ENCODE measurements at regions not wholly inside any gene's neighbourhood (a gene's known extent, or its start where the extent isn't known, plus 50 kb on each side); places are given as distances from the start of the nearest gene placed in this dataset.

DNA sequence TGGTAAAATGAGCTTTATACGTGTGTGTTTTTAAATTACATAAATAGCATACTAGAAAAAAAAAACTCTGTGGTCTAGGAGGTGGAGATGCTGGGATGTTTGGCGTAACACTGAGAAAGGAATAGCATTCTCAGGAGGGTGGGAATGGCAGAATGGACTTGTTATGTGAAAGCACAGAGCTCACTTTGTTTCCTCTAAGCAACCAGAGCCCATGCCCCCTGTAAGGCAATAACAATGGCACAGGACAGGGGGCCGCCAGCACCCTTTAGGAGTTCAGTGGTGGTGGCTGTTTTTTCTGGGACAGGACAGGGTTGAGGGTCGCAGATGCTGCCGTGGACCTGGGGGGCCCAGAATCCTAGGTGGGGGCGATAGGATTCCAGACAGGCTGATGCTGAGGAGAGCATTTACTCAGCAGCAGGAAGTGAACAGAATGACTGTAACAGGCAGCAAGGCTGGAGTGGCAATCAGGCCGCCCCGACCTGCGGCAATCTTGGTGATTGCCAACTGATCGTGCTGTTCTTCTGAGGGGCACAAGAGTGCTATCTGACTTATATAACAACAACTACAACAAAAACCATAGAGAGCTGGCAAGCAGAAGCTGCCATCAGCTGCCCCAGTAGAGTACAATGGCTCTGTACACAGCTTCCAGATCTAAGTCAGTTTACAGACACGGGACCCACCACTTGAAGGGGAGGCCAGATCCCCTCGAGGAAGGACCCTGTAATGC lies 160.4 kb downstream of the UACA start:
- H3K27ac ChIP-seq (ENCODE audit: low read depth in 1 of 2, low read length in 1 of 2): no peak overlapping the region

DNA sequence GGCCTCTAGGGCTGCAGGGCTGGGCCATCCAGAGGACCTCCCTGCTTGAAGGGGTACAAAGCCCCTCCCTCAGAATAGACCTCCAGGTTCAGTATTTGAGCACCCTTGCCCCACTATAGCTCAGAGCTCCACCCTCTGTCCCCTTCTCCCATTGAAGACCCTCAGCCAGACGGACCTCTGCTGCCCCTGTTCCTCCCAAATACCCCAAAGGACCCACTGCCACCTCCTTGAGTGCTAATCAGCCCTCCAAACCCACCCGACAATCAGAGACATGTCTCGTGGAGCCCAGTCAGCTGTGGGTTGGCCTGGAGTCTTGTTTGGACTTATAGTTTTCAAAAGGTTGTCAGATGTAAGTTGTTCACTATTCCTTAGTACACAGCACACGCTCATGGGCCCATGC lies 161.1 kb downstream of the UACA start:
- 94% methylated on average over 4 of the region's 4 CpGs for WGBS
- H3K27me3 ChIP-seq (ENCODE audit: control insufficient read depth in 2 of 2, insufficient read depth in 1 of 2, low read length in 1 of 2): no peaks in the 10 kb centered on the region
- no peak overlapping the region for H3K4me3 ChIP-seq (ENCODE audit: low read length in 2 of 2)
- H3K36me3 ChIP-seq (ENCODE audit: control insufficient read depth in 2 of 2, insufficient read depth in 2 of 2, low read length in 1 of 2): no peaks in the 10 kb centered on the region
- H3K27ac ChIP-seq (ENCODE audit: low read depth in 1 of 2, low read length in 1 of 2): no peak overlapping the region
- no peak for DNase-seq (ENCODE audit: low read depth in 6 of 9, low spot score in 9 of 9)
- H3K9me3 ChIP-seq (ENCODE audit: control insufficient read depth in 2 of 2, insufficient read depth in 1 of 2, low read length in 1 of 2): no peaks in the 10 kb centered on the region
- peaks cover 0 to 16% of the 10 kb centered on the region in 2 donors for H3K4me1 ChIP-seq (ENCODE audit: control insufficient read depth in 2 of 2, insufficient read depth in 2 of 2, low read length in 2 of 2)

More for the DNA sequence above, 160.4 kb downstream of the UACA start:
- 91% methylated on average over 12 of the region's 12 CpGs for WGBS
- H3K36me3 ChIP-seq (ENCODE audit: control insufficient read depth in 2 of 2, insufficient read depth in 2 of 2, low read length in 1 of 2): no peaks in the 10 kb centered on the region
- no peaks in the 10 kb centered on the region for H3K27me3 ChIP-seq (ENCODE audit: control insufficient read depth in 2 of 2, insufficient read depth in 1 of 2, low read length in 1 of 2)
- no peak for DNase-seq (ENCODE audit: low read depth in 6 of 9, low spot score in 9 of 9)
- H3K9me3 ChIP-seq (ENCODE audit: control insufficient read depth in 2 of 2, insufficient read depth in 1 of 2, low read length in 1 of 2): no peaks in the 10 kb centered on the region
- no peak overlapping the region for H3K4me3 ChIP-seq (ENCODE audit: low read length in 2 of 2)
- H3K4me1 ChIP-seq (ENCODE audit: control insufficient read depth in 2 of 2, insufficient read depth in 2 of 2, low read length in 2 of 2): peaks cover 0 to 16% of the 10 kb centered on the region in 2 donors

DNA sequence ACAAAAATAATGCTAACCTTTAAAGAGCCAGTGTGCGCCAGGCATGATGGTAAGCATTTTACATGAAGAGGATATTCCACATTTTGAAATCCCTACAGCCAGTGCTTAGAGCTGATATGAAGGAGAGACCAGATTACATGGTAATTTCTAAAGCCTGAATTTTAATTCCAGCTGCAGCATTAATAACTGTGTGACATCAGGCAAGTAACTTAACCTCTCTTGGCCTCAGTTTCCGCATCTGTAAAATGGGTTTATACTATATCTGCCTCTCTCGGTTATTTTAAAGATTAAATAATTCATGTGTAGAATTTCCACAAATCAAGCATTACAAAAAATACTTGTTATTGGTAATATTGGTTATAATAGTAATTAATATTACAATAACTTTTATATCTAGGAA lies 165.4 kb downstream of the UACA start:
- no peak for DNase-seq (ENCODE audit: low read depth in 6 of 9, low spot score in 9 of 9)
- no peaks in the 10 kb centered on the region for H3K36me3 ChIP-seq (ENCODE audit: control insufficient read depth in 2 of 2, insufficient read depth in 2 of 2, low read length in 1 of 2)
- H3K27me3 ChIP-seq (ENCODE audit: control insufficient read depth in 2 of 2, insufficient read depth in 1 of 2, low read length in 1 of 2): no peaks in the 10 kb centered on the region
- no peaks in the 10 kb centered on the region for H3K9me3 ChIP-seq (ENCODE audit: control insufficient read depth in 2 of 2, insufficient read depth in 1 of 2, low read length in 1 of 2)
- peaks cover 0 to 4% of the 10 kb centered on the region in 2 donors for H3K4me1 ChIP-seq (ENCODE audit: control insufficient read depth in 2 of 2, insufficient read depth in 2 of 2, low read length in 2 of 2)
- H3K4me3 ChIP-seq (ENCODE audit: low read length in 2 of 2): no peak overlapping the region
- H3K27ac ChIP-seq (ENCODE audit: low read depth in 1 of 2, low read length in 1 of 2): no peak overlapping the region
- WGBS: 98% methylated on average over 3 of the region's 3 CpGs

DNA sequence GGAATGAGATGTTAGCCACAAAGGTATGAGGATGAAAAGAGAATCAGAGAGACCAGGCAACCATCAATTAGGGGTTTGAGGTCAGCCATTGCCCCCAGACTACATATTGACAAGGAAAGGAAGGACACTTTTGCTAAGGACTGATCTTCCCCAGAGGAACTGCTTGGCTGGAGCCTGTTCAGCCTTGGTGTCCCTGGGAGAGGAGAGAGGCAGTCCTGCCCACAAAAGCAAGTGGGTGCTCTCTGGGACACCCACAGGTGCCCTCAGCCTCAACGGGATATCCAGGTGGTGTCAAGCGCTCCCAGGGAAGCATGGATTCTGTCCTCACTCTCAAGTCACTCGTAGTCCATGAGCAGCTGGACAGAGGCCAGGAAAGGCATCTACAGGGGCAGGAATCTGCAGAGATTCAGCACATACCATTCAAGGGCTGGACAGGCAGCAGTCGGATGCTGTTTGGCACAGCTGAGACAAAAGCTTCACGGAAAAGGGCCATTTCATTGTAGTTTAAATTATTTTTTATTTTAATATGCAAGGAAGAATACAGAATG lies 166.2 kb downstream of the UACA start:
- Histone ChIP-seq H3K4me3 (ENCODE audit: low read length in 2 of 2) (no peak overlapping the region), H3K4me1 (ENCODE audit: control insufficient read depth in 2 of 2, insufficient read depth in 2 of 2, low read length in 2 of 2) (peaks cover 0 to 4% of the 10 kb centered on the region in 2 donors), H3K9me3 (ENCODE audit: control insufficient read depth in 2 of 2, insufficient read depth in 1 of 2, low read length in 1 of 2) (no peaks in the 10 kb centered on the region), H3K27me3 (ENCODE audit: control insufficient read depth in 2 of 2, insufficient read depth in 1 of 2, low read length in 1 of 2) (no peaks in the 10 kb centered on the region), H3K27ac (ENCODE audit: low read depth in 1 of 2, low read length in 1 of 2) (no peak overlapping the region), H3K36me3 (ENCODE audit: control insufficient read depth in 2 of 2, insufficient read depth in 2 of 2, low read length in 1 of 2) (no peaks in the 10 kb centered on the region)
- WGBS: 95% methylated on average over 5 of the region's 5 CpGs
- DNase-seq (ENCODE audit: low read depth in 6 of 9, low spot score in 9 of 9): no peak

DNA sequence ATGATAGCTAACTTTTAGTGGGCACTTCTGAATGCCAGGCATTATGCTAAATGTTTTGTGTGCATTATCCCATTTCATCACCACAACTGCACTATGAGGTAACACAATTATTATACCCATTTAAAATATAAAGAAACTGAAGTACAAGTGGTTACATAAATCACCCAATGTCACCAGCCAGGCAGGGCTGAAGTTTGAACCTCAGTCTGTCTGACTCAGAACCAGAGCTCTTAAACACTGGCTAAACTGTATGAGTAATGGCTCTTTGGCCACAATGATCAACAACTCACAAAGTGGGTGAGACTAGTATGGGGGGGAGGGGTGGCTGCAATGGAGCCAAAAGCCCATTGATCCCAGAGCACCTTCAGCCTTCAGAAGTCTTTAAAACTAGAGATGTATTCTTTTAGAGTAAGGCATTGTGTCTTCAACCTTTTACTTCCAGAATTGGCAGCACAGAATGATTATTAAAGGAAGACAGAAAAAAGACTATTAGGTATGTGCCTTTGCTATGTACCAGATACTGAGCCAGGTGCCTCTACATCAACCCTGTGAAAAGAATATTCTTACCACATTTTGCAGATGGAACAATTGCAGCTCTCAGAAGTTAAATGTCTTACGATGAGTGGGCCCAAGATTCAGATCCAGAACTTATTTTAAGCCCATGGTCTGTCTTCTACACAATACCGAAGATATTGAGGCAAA lies 166.9 kb downstream of the UACA start:
- H3K9me3 ChIP-seq (ENCODE audit: control insufficient read depth in 2 of 2, insufficient read depth in 1 of 2, low read length in 1 of 2): no peaks in the 10 kb centered on the region
- DNase-seq (ENCODE audit: low read depth in 6 of 9, low spot score in 9 of 9): no peak
- 97% methylated on average over 2 of the region's 2 CpGs for WGBS

DNA sequence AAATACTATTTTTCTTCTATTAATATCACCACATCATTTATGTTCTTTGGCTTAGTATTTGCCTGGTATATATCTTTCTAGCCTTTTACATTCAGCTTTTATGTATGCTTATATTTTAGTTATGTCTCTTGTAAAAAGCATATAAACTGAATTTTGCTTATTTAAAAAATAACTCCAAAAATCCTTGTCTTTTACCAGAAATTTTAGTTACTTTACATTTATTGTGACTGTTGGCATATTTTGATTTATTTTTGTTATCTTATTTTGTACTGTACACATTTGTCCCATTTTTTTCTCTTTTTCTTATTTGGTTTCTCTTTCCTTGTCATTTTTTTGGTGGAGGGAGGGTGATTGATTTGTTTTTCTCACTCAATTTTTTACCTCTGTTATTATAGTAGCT lies 169.6 kb downstream of the UACA start:
- Histone ChIP-seq H3K9me3 (ENCODE audit: control insufficient read depth in 2 of 2, insufficient read depth in 1 of 2, low read length in 1 of 2) (no peaks in the 10 kb centered on the region), H3K4me1 (ENCODE audit: control insufficient read depth in 2 of 2, insufficient read depth in 2 of 2, low read length in 2 of 2) (no peaks in the 10 kb centered on the region), H3K27me3 (ENCODE audit: control insufficient read depth in 2 of 2, insufficient read depth in 1 of 2, low read length in 1 of 2) (no peaks in the 10 kb centered on the region), H3K4me3 (ENCODE audit: low read length in 2 of 2) (no peak overlapping the region), H3K27ac (ENCODE audit: low read depth in 1 of 2, low read length in 1 of 2) (no peak overlapping the region), H3K36me3 (ENCODE audit: control insufficient read depth in 2 of 2, insufficient read depth in 2 of 2, low read length in 1 of 2) (no peaks in the 10 kb centered on the region)
- no peak for DNase-seq (ENCODE audit: low read depth in 6 of 9, low spot score in 9 of 9)

More for the DNA sequence above, 166.9 kb downstream of the UACA start:
- Histone ChIP-seq H3K4me1 (ENCODE audit: control insufficient read depth in 2 of 2, insufficient read depth in 2 of 2, low read length in 2 of 2) (peaks cover 0 to 2% of the 10 kb centered on the region in 2 donors), H3K4me3 (ENCODE audit: low read length in 2 of 2) (no peak overlapping the region), H3K36me3 (ENCODE audit: control insufficient read depth in 2 of 2, insufficient read depth in 2 of 2, low read length in 1 of 2) (no peaks in the 10 kb centered on the region), H3K27me3 (ENCODE audit: control insufficient read depth in 2 of 2, insufficient read depth in 1 of 2, low read length in 1 of 2) (no peaks in the 10 kb centered on the region), H3K27ac (ENCODE audit: low read depth in 1 of 2, low read length in 1 of 2) (no peak overlapping the region)

DNA sequence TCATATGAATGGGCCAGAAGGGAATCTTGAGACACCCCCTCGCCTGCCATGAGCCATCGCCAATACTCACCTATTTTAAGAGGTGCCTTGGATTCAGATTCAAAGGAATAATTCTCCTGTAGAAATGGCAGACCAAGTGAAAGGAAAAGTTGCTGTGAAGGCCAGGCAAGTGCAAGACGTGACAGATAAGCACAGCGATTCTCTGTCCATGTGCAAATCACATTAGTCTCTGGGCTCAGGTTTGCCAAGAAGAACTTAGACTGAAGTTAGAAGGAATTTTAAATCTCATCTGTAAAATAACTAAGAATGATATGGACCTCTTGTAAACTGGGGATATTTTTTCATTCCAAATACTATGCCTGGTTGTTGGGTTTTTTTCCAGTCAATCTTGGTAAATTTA lies 173.6 kb downstream of the UACA start:
- 73% methylated on average over 4 of the region's 4 CpGs for WGBS
- H3K27me3 ChIP-seq (ENCODE audit: control insufficient read depth in 2 of 2, insufficient read depth in 1 of 2, low read length in 1 of 2): peaks cover 3 to 16% of the 10 kb centered on the region in 2 donors
- no peaks in the 10 kb centered on the region for H3K36me3 ChIP-seq (ENCODE audit: control insufficient read depth in 2 of 2, insufficient read depth in 2 of 2, low read length in 1 of 2)
- H3K9me3 ChIP-seq (ENCODE audit: control insufficient read depth in 2 of 2, insufficient read depth in 1 of 2, low read length in 1 of 2): peaks cover 0 to 6% of the 10 kb centered on the region in 2 donors
- H3K4me3 ChIP-seq (ENCODE audit: low read length in 2 of 2): no peak overlapping the region
- no peak for DNase-seq (ENCODE audit: low read depth in 6 of 9, low spot score in 9 of 9)
- H3K4me1 ChIP-seq (ENCODE audit: control insufficient read depth in 2 of 2, insufficient read depth in 2 of 2, low read length in 2 of 2): peaks cover 0 to 9% of the 10 kb centered on the region in 2 donors
- H3K27ac ChIP-seq (ENCODE audit: low read depth in 1 of 2, low read length in 1 of 2): no peak overlapping the region

DNA sequence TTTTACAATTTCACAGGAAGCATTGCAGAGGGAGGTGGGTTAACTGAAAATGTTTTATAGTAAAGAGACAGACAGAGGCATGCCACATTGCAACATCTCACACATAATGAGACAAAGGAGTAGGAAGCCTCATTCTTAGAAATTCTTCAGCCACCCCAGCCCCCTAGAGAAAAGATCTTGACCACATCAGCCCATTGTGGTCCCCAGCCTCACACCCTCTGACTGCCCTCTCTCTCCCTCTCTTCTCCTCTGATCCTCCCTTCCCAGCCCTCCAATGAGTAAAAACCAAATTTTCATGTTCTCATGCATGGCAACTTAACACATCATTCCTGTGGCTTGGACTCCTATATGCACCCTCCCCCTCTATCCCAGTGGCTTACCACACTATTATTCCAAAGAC lies 174.1 kb downstream of the UACA start:
- Histone ChIP-seq H3K27me3 (ENCODE audit: control insufficient read depth in 2 of 2, insufficient read depth in 1 of 2, low read length in 1 of 2) (peaks cover 3 to 21% of the 10 kb centered on the region in 2 donors), H3K9me3 (ENCODE audit: control insufficient read depth in 2 of 2, insufficient read depth in 1 of 2, low read length in 1 of 2) (peaks cover 0 to 6% of the 10 kb centered on the region in 2 donors), H3K36me3 (ENCODE audit: control insufficient read depth in 2 of 2, insufficient read depth in 2 of 2, low read length in 1 of 2) (no peaks in the 10 kb centered on the region), H3K4me3 (ENCODE audit: low read length in 2 of 2) (no peak overlapping the region), H3K4me1 (ENCODE audit: control insufficient read depth in 2 of 2, insufficient read depth in 2 of 2, low read length in 2 of 2) (peaks cover 0 to 11% of the 10 kb centered on the region in 2 donors), H3K27ac (ENCODE audit: low read depth in 1 of 2, low read length in 1 of 2) (no peak overlapping the region)
- no peak for DNase-seq (ENCODE audit: low read depth in 6 of 9, low spot score in 9 of 9)

DNA sequence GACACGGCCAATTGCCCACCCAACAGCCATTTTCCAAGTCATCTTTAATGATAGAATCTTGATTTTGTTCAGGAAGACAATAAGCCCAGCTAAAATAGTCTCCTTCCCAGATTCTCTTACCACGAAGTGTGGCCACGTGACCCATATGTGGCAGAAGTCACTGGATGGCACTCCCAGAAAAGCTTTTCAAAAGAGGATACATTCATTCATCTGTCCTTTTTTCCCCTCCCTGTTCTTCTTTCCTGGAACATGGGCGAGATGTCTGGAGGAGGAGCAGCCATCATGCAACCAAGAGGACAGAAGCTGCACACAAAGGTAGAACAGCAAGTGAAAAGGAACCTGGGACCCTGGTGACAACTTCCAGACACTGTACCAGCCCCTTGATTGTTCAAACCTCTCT lies 174.7 kb downstream of the UACA start:
- 97% methylated on average over 4 of the region's 4 CpGs for WGBS
- no peaks in the 10 kb centered on the region for H3K36me3 ChIP-seq (ENCODE audit: control insufficient read depth in 2 of 2, insufficient read depth in 2 of 2, low read length in 1 of 2)
- no peak overlapping the region for H3K27ac ChIP-seq (ENCODE audit: low read depth in 1 of 2, low read length in 1 of 2)
- no peak overlapping the region for H3K4me3 ChIP-seq (ENCODE audit: low read length in 2 of 2)
- H3K9me3 ChIP-seq (ENCODE audit: control insufficient read depth in 2 of 2, insufficient read depth in 1 of 2, low read length in 1 of 2): peaks cover 0 to 6% of the 10 kb centered on the region in 2 donors
- no peak for DNase-seq (ENCODE audit: low read depth in 6 of 9, low spot score in 9 of 9)
- H3K27me3 ChIP-seq (ENCODE audit: control insufficient read depth in 2 of 2, insufficient read depth in 1 of 2, low read length in 1 of 2): peaks cover 3 to 23% of the 10 kb centered on the region in 2 donors
- peaks cover 0 to 11% of the 10 kb centered on the region in 2 donors for H3K4me1 ChIP-seq (ENCODE audit: control insufficient read depth in 2 of 2, insufficient read depth in 2 of 2, low read length in 2 of 2)

Measured in thymus (tissue), 11 donors.